Calu3 (cell line): ENCODE measurements at regions not wholly inside any gene's neighbourhood (a gene's known extent, or its start where the extent isn't known, plus 50 kb on each side); places are given as distances from the start of the nearest gene placed in this dataset.

ENCODE experiments used
- BruUV-seq: library from RNA; stranded (reverse); fragments of 400-500 nt; replicated peaks from 2 replicates; lab custom pipeline; 2021; lab: Mats Ljungman, UMichigan
- CTCF ChIA-PET: fragments of 300-600 bp; sonication (Branson Sonifier 250); formaldehyde crosslinking; loops from one replicate; lab custom pipeline; 2022; ENCODE audit warnings: antibody characterized with exemption; lab: Charles Lee
- DNase-seq: peaks from one replicate; pipeline ENCODE4 v3.0.0; 2022
- H3K27ac Mint-ChIP-seq: one replicate; pipeline ENCODE4 v1.8.0; 2022; ENCODE audit warnings: mixed read lengths; ENCODE audit not compliant: unreplicated experiment
- H3K27me3 Mint-ChIP-seq: one replicate; pipeline ENCODE4 v1.8.0; 2022; ENCODE audit warnings: mixed read lengths; ENCODE audit not compliant: unreplicated experiment
- H3K36me3 Mint-ChIP-seq: one replicate; pipeline ENCODE4 v1.8.0; 2022; ENCODE audit warnings: mild to moderate bottlenecking, moderate library complexity, mixed read lengths; ENCODE audit not compliant: insufficient read depth, unreplicated experiment
- H3K4me1 Mint-ChIP-seq: one replicate; pipeline ENCODE4 v1.8.0; 2022; ENCODE audit warnings: mild to moderate bottlenecking, low read depth, mixed read lengths; ENCODE audit not compliant: unreplicated experiment
- H3K4me3 Mint-ChIP-seq: one replicate; pipeline ENCODE4 v1.8.0; 2022; ENCODE audit warnings: mild to moderate bottlenecking, low read depth, moderate library complexity, mixed read lengths; ENCODE audit not compliant: unreplicated experiment
- H3K9me3 Mint-ChIP-seq: one replicate; pipeline ENCODE4 v1.8.0; 2022; ENCODE audit warnings: low read depth, mixed read lengths; ENCODE audit not compliant: unreplicated experiment
- CTCF ChIP-seq: fragments of 200-600 bp; IDR thresholded peaks from one replicate; pipeline ENCODE4 v1.8.0; 2022; ENCODE audit warnings: antibody characterized with exemption; ENCODE audit not compliant: unreplicated experiment
- intact Hi-C: fragments of 100-400 bp; cut with micrococcal nuclease; formaldehyde crosslinking; loops from one replicate; pipeline ENCODE4 v1.10.0; 2022; ENCODE audit not compliant: unreplicated experiment

GRCh38 chr14:99073431-99073830, 198.6 kb downstream of the BCL11B start:
- CTCF ChIA-PET = no interaction called here
- Mint-ChIP-seq H3K27ac (no peak overlapping the region), H3K27me3 (peaks cover 15% of the 10 kb centered on the region), H3K4me3 (no peak overlapping the region), H3K4me1 (no peaks in the 10 kb centered on the region), H3K36me3 (peaks cover 5% of the 10 kb centered on the region), H3K9me3 (peaks cover 6% of the 10 kb centered on the region)
- no peak for TF ChIP-seq CTCF
- no peak for DNase-seq
- BruUV-seq = no TSS peak
- intact Hi-C loops = no loop called here

DNA sequence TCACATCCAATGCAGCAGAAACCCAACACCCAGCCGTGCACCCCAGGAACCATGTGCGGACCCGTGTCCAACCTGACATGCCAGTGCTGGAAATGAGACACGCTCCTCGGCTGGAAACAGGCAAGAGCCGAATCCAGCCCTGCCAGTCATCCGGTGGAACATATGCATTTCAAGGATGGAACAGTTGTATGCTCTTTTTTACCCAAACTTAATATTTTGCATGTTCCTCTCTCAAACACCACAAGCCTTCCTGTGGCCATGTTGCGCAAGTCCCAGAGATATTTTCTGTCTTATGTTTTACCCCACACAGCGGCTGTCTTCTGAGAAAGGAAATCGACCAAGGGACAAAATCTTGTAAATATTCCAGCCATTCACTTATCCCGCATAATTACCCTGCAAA, 196.9 kb downstream of the BCL11B start:
- Mint-ChIP-seq H3K4me1 (no peaks in the 10 kb centered on the region), H3K4me3 (no peak overlapping the region)
- CTCF ChIA-PET = no interaction called here

GRCh38 chr14:99075771-99076375, 196.1 kb downstream of the BCL11B start:
- no peak for TF ChIP-seq CTCF
- no peaks in the 10 kb centered on the region for H3K4me1 Mint-ChIP-seq
- no TSS peak for BruUV-seq
- H3K27ac Mint-ChIP-seq = no peak overlapping the region
- intact Hi-C loops = no loop called here
- no peak overlapping the region for H3K4me3 Mint-ChIP-seq
- CTCF ChIA-PET = interaction anchor here (0.6 kb wide), 1 partner anchor 71 kb away, joined by 7 read pairs; no protein-coding TSS in a partner anchor
- DNase-seq = no peak
- H3K36me3 Mint-ChIP-seq = no peaks in the 10 kb centered on the region
- H3K9me3 Mint-ChIP-seq = peaks cover under 1% of the 10 kb centered on the region
- H3K27me3 Mint-ChIP-seq = peaks cover 15% of the 10 kb centered on the region

More for the DNA sequence above, 196.9 kb downstream of the BCL11B start:
- Mint-ChIP-seq H3K36me3 (peaks cover 4% of the 10 kb centered on the region), H3K27me3 (peaks cover 15% of the 10 kb centered on the region), H3K9me3 (peaks cover 6% of the 10 kb centered on the region), H3K27ac (no peak overlapping the region)
- BruUV-seq = no TSS peak
- TF ChIP-seq CTCF = no peak
- DNase-seq = no peak
- intact Hi-C loops = no loop called here

DNA sequence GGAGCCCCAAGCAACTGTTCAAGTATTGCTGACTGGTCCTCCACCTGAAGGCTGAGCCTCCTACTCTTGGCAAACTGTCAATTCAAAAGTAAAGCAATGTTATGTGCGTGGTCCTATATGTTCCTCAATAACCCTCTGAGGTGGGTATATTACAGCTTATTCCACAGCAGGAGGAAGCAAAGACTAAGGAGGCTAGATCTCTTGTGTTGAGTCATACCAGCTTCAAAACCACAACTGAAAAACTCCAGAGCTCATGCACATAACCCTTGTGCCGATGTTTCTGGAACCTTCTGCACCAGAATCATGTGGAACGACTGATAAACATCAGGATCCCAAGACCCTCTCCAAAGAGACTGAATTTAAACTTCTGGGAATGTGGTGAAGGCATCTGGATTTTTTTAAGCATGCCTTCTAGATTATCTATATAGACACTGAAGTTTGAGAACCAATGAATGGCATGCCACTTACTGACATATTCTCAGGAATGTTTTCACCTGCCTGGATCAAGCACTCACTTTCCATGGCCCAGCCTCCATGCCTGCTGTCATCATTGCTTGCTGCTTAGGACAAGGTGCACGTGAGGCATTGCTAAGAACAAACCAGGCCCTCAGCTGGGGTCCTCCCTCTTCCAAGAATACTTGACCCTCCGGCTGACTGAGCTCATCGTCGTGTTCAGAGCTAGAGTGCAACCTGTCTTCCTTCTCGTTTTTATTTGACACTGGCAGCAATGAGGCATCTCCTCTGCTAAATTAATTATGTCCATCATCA, 194.7 kb downstream of the BCL11B start:
- no peak overlapping the region for H3K4me3 Mint-ChIP-seq
- H3K4me1 Mint-ChIP-seq = no peaks in the 10 kb centered on the region
- BruUV-seq = no TSS peak
- no peak for DNase-seq
- TF ChIP-seq CTCF = no peak
- no peak overlapping the region for H3K27ac Mint-ChIP-seq
- H3K9me3 Mint-ChIP-seq = no peaks in the 10 kb centered on the region
- CTCF ChIA-PET = interaction anchor here (0.6 to 1.2 kb wide), 2 partner anchors 13 to 52 kb away, joined by 3 read pairs; no protein-coding TSS in a partner anchor
- intact Hi-C loops = no loop called here
- no peaks in the 10 kb centered on the region for H3K36me3 Mint-ChIP-seq
- H3K27me3 Mint-ChIP-seq = peaks cover 15% of the 10 kb centered on the region
